K562 (cell line): ENCODE measurements at regions not wholly inside any gene's neighbourhood (a gene's known extent, or its start where the extent isn't known, plus 50 kb on each side); places are given as distances from the start of the nearest gene placed in this dataset.

Experiments used
- ATAC-seq: fragments of 200-7000 bp; cut with Tn5 transposase; 3 replicates; pipeline ENCODE4 v1.9.1; 2020; ENCODE audit warnings: moderate library complexity
- BruUV-seq: library from RNA; stranded (reverse); fragments of 400-500 nt; replicated peaks from 2 replicates; lab custom pipeline; 2021; lab: Mats Ljungman, UMichigan
- CTCF ChIA-PET: fragments of 300-600 bp; formaldehyde crosslinking; extraction: SDS; loops from one replicate; lab custom pipeline; 2021; ENCODE audit warnings: low intra/inter-chr PET ratio; lab: Yijun Ruan, JAX
- POLR2A ChIA-PET: fragments of 300-600, 350-650 bp; sonication (Branson Sonifier 250); formaldehyde crosslinking; extraction: SDS; loops from one replicate; lab custom pipeline; 2021; ENCODE audit warnings: antibody characterized with exemption, inconsistent platforms; lab: Yijun Ruan, JAX
- DNase-seq, 4 experiments: peaks; one replicate each; pipeline versions ENCODE4 v3.0.0 to v3.0.0-alpha.2; 2011 to 2018; ENCODE audit warnings: low spot score in 3 of 4, mixed read lengths in 3 of 4; ENCODE audit errors: extremely low read depth in 1 of 4
- FAIRE-seq: peaks from 2 replicates; lab custom pipeline; 2011; peaks lifted over from hg19 to GRCh38; lab: Jason Lieb, UNC
- H2AFZ ChIP-seq: 2 replicates; pipeline ENCODE4 v1.6.0; 2011; ENCODE audit warnings: low read depth, low read length, control low read depth, inconsistent platforms
- H3K27ac ChIP-seq: fragments of 200-600 bp; 3 replicates; pipeline ENCODE4 v1.8.0; 2011; ENCODE audit warnings: low read depth, mild to moderate bottlenecking, control low read depth, inconsistent platforms, low read length, moderate library complexity, mixed read lengths; ENCODE audit errors: extremely low read depth
- H3K27me3 ChIP-seq, 2 experiments: fragments of 300-600 bp in 1 of 2; 2 replicates in 1 of 2; 3 replicates in 1 of 2; pipeline versions ENCODE4 v1.6.0 to v1.8.0; 2011; ENCODE audit warnings: inconsistent platforms in 2 of 2, low read length in 2 of 2, mild to moderate bottlenecking in 1 of 2, mixed read lengths in 1 of 2, moderate library complexity in 1 of 2; ENCODE audit not compliant: control insufficient read depth in 2 of 2, insufficient read depth in 2 of 2
- H3K36me3 ChIP-seq: fragments of 300-600 bp; 3 replicates; pipeline ENCODE4 v1.8.0; 2011; ENCODE audit warnings: mild to moderate bottlenecking, low read length, inconsistent platforms; ENCODE audit not compliant: control insufficient read depth, insufficient read depth
- H3K4me1 ChIP-seq, 2 experiments: fragments of 200-600 bp in 1 of 2; replicated peaks in 1 of 2; 2 replicates in 1 of 2; 3 replicates in 1 of 2; pipeline versions ENCODE4 v1.5.1 to v1.8.0; 2011; ENCODE audit warnings: inconsistent platforms in 2 of 2, low read length in 2 of 2, mild to moderate bottlenecking in 1 of 2, mixed read lengths in 1 of 2, moderate library complexity in 1 of 2; ENCODE audit not compliant: control insufficient read depth in 2 of 2, insufficient read depth in 2 of 2
- H3K4me2 ChIP-seq: 2 replicates; pipeline ENCODE4 v1.6.1; 2011; ENCODE audit warnings: low read length, control low read depth, inconsistent platforms, mixed read lengths; ENCODE audit not compliant: insufficient read depth
- H3K4me3 ChIP-seq: fragments of 200-600 bp; sonication (generic), shearing (Covaris generic); 2 replicates; pipeline ENCODE4 v1.5.1; 2016; ENCODE audit warnings: control low read depth, inconsistent platforms
- H3K79me2 ChIP-seq: fragments of 200-600 bp; 3 replicates; pipeline ENCODE4 v1.8.0; 2011; ENCODE audit warnings: low read length, inconsistent platforms; ENCODE audit not compliant: control insufficient read depth, insufficient read depth
- H3K9ac ChIP-seq, 2 experiments: 2 replicates each; pipeline versions ENCODE4 v1.6.0 to v1.6.1; 2011; ENCODE audit warnings: low read depth in 2 of 2, low read length in 2 of 2, control low read depth in 1 of 2, inconsistent platforms in 1 of 2, mild to moderate bottlenecking in 1 of 2, mixed read lengths in 1 of 2; ENCODE audit not compliant: insufficient read depth in 1 of 2
- H3K9me1 ChIP-seq: one replicate; pipeline ENCODE4 v1.6.0; 2011; ENCODE audit warnings: inconsistent platforms, mild to moderate bottlenecking, low read length, moderate library complexity; ENCODE audit not compliant: control insufficient read depth, insufficient read depth
- H3K9me3 ChIP-seq: replicated peaks from 2 replicates; pipeline ENCODE4 v1.5.1; 2011; ENCODE audit warnings: low read depth, low read length, inconsistent platforms; ENCODE audit not compliant: control insufficient read depth, insufficient read depth
- H4K20me1 ChIP-seq: replicated peaks from 2 replicates; pipeline ENCODE4 v1.6.1; 2011; ENCODE audit warnings: low read length, inconsistent platforms, mixed read lengths; ENCODE audit not compliant: control insufficient read depth, insufficient read depth
- BCL6 ChIP-seq: fragments of 250-450 bp; sonication (Bioruptor Pico); IDR thresholded peaks from 2 replicates; pipeline ENCODE4 v1.4.0; 2020
- CREB1 ChIP-seq, 2 experiments: sonication (generic) in 1 of 2; formaldehyde crosslinking in 1 of 2; IDR thresholded peaks; 2 replicates each; pipeline versions ENCODE4 v1.6.1 to v1.8.0; 2012 to 2022; ENCODE audit warnings: inconsistent platforms in 1 of 2, mild to moderate bottlenecking in 1 of 2, missing genetic modification reagents in 1 of 2, moderate library complexity in 1 of 2
- FOXK2 ChIP-seq, 2 experiments: fragments of 450-650 bp; IDR thresholded peaks in 1 of 2; conservative IDR thresholded peaks in 1 of 2; 2 replicates each; pipeline ENCODE4 v1.6.1; 2016; ENCODE audit warnings: low read depth in 2 of 2, mild to moderate bottlenecking in 1 of 2
- GABPB1 ChIP-seq: sonication (generic); formaldehyde crosslinking; IDR thresholded peaks from 2 replicates; pipeline ENCODE4 v1.8.0; 2022; ENCODE audit warnings: mild to moderate bottlenecking, missing genetic modification reagents
- HEY1 ChIP-seq: fragments of 250-450 bp; sonication (Bioruptor Pico); IDR thresholded peaks from 2 replicates; pipeline ENCODE4 v1.5.0; 2020; ENCODE audit warnings: mild to moderate bottlenecking, moderate library complexity, borderline replicate concordance
- KLF6 ChIP-seq: fragments of 250-450 bp; sonication (Bioruptor Pico); IDR thresholded peaks from 2 replicates; pipeline ENCODE4 v1.4.0; 2020; ENCODE audit warnings: mild to moderate bottlenecking, moderate library complexity, borderline replicate concordance
- NR3C1 ChIP-seq: sonication (generic); formaldehyde crosslinking; IDR thresholded peaks from 2 replicates; pipeline ENCODE4 v1.8.1; 2022; ENCODE audit warnings: missing genetic modification reagents
- POLR3G ChIP-seq: IDR thresholded peaks from 2 replicates; pipeline ENCODE4 v1.6.1; 2011; ENCODE audit not compliant: insufficient read length, insufficient replicate concordance; ENCODE audit errors: extremely low read depth
- PTTG1 ChIP-seq: fragments of 450-650 bp; IDR thresholded peaks from 2 replicates; pipeline ENCODE4 v1.6.1; 2016; ENCODE audit warnings: low read depth, mild to moderate bottlenecking, missing genetic modification characterization, missing compliant biosample characterization
- SIN3B ChIP-seq: fragments of 450-650 bp; IDR thresholded peaks from 2 replicates; pipeline ENCODE4 v1.6.1; 2017; ENCODE audit warnings: low read depth, mild to moderate bottlenecking, moderate library complexity
- SREBF2 ChIP-seq: sonication (generic); formaldehyde crosslinking; IDR thresholded peaks from 2 replicates; pipeline ENCODE4 v1.4.0; 2020; ENCODE audit warnings: mild to moderate bottlenecking, missing genetic modification reagents
- TFAM ChIP-seq: fragments of 250-450 bp; sonication (Bioruptor Pico); conservative IDR thresholded peaks from 2 replicates; pipeline ENCODE4 v1.5.0; 2021; ENCODE audit warnings: mild to moderate bottlenecking, moderate library complexity
- ZNF444 ChIP-seq: fragments of 250-450 bp; sonication (Bioruptor Pico); IDR thresholded peaks from 2 replicates; pipeline ENCODE4 v1.4.0; 2020; ENCODE audit warnings: mild to moderate bottlenecking, moderate library complexity
- ZNF518B ChIP-seq: fragments of 250-450 bp; sonication (Bioruptor Pico); IDR thresholded peaks from 2 replicates; pipeline ENCODE4 v1.5.0; 2021; ENCODE audit warnings: mild to moderate bottlenecking, moderate library complexity
- WGBS: fragments of 100-300 bp; shearing (Covaris generic); methylation state at CpG from one replicate; pipeline ENCODE4 v1.1.6; 2016; ENCODE audit warnings: low coverage, mixed read lengths; ENCODE audit not compliant: insufficient coverage; ENCODE audit errors: missing lambda C conversion rate; 5-methylcytosine and 5-hydroxymethylcytosine counted together
- in situ Hi-C: fragments of 300-500 bp; cut with MboI; formaldehyde crosslinking; loops from 4 replicates; pipeline ENCODE4 v1.15.0; 2018; ENCODE audit warnings: inconsistent platforms, mixed read lengths
- intact Hi-C: fragments of 100-400 bp; cut with micrococcal nuclease; formaldehyde crosslinking; loops from 2 replicates; pipeline ENCODE4 v1.14.2; 2022
- TF ChIP-seq, protein P1 (sequence below): fragments of 450-650 bp; IDR thresholded peaks from 2 replicates; pipeline ENCODE4 v1.6.1; 2016
- TF ChIP-seq, protein P2 (sequence below): IDR thresholded peaks from 2 replicates; pipeline ENCODE4 v1.6.1; 2014; ENCODE audit warnings: antibody characterized with exemption

- TF ChIP-seq, protein P1, sequence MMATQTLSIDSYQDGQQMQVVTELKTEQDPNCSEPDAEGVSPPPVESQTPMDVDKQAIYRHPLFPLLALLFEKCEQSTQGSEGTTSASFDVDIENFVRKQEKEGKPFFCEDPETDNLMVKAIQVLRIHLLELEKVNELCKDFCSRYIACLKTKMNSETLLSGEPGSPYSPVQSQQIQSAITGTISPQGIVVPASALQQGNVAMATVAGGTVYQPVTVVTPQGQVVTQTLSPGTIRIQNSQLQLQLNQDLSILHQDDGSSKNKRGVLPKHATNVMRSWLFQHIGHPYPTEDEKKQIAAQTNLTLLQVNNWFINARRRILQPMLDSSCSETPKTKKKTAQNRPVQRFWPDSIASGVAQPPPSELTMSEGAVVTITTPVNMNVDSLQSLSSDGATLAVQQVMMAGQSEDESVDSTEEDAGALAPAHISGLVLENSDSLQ, result no peak
- TF ChIP-seq FOXK2 (conservative IDR thresholded peaks at IDR 0.05 in 1 of 2, IDR thresholded peaks at IDR 0.05 in 1 of 2; ENCODE audit: low read depth in 2 of 2) (no peak), PTTG1 (no peak), BCL6 (CRISPR knock-in tag) (no peak), GABPB1 (CRISPR knock-in tag) (no peak)
- TF ChIP-seq, protein P2, sequence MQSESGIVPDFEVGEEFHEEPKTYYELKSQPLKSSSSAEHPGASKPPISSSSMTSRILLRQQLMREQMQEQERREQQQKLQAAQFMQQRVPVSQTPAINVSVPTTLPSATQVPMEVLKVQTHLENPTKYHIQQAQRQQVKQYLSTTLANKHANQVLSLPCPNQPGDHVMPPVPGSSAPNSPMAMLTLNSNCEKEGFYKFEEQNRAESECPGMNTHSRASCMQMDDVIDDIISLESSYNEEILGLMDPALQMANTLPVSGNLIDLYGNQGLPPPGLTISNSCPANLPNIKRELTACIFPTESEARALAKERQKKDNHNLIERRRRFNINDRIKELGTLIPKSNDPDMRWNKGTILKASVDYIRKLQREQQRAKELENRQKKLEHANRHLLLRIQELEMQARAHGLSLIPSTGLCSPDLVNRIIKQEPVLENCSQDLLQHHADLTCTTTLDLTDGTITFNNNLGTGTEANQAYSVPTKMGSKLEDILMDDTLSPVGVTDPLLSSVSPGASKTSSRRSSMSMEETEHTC, result no peak
Observed at GRCh38 chr22:48302657-48303368, 1524.9 kb downstream of the BRD1 start (continued).

DNA sequence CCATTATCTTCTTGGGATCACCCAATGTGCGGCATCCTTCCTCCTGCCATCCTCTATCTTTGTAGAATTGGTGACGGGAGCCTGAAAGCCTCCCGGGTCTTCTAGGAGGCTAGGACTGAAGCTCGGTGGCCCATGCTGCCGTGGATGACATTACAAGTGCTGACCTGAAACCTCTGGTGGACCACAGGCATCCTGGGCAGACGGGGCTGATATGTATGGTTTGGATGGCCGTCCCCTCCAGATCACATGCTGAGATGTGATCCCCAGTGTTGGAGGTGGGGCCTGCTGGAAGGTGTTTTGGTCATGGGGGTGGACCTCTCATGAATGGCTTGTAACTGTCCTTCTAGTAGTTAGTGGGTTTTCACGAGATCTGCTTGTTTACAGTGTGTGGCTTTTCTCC lies 1525.8 kb downstream of the BRD1 start:
- FAIRE-seq, result no peak
- TF ChIP-seq CREB1 (IDR thresholded peaks at IDR 0.05), result no peak
- TF ChIP-seq CREB1 (CRISPR knock-in tag; IDR thresholded peaks at IDR 0.05), result no peak
- TF ChIP-seq ZNF518B (CRISPR knock-in tag), result no peak
- no peak for TF ChIP-seq KLF6 (CRISPR knock-in tag)
- TF ChIP-seq NR3C1 (CRISPR knock-in tag), result no peak
- no peak for TF ChIP-seq POLR3G
- no peak for TF ChIP-seq ZNF444
- no peak for TF ChIP-seq HEY1 (CRISPR knock-in tag)
- TF ChIP-seq SIN3B, result no peak
- TF ChIP-seq TFAM, result no peak
- no peak for TF ChIP-seq SREBF2 (CRISPR knock-in tag)

More for the DNA sequence above, 1525.8 kb downstream of the BRD1 start:
- H3K36me3 ChIP-seq, result no peaks in the 10 kb centered on the region
- no peaks in the 10 kb centered on the region for H3K9me3 ChIP-seq
- ATAC-seq (no peak), DNase-seq (no peak)
- H3K4me3 ChIP-seq, result no peak overlapping the region
- ChIA-PET CTCF (no interaction called here), POLR2A (no interaction called here)
- no peak overlapping the region for H3K4me2 ChIP-seq
- H2AFZ ChIP-seq, result no peak overlapping the region
- H3K79me2 ChIP-seq, result no peaks in the 10 kb centered on the region
- WGBS, result 0% methylated on average over 6 of the region's 8 CpGs
- in situ Hi-C loops (no loop called here), intact Hi-C loops (no loop called here)
- no peak overlapping the region for H3K9ac ChIP-seq
- no TSS peak for BruUV-seq
- H3K4me1 ChIP-seq, result no peaks in the 10 kb centered on the region
- H4K20me1 ChIP-seq, result no peaks in the 10 kb centered on the region
- no peaks in the 10 kb centered on the region for H3K9me1 ChIP-seq
- H3K27ac ChIP-seq, result no peak overlapping the region
- peaks cover 0 to 5% of the 10 kb centered on the region in 2 experiments; a peak in 1 of 5 replicates for H3K27me3 ChIP-seq
